GM21360 (cell line): ENCODE measurements at regions not wholly inside any gene's neighbourhood (a gene's known extent, or its start where the extent isn't known, plus 50 kb on each side); places are given as distances from the start of the nearest gene placed in this dataset.
A peak's percentile ranks its signal among the peaks of the same experiment; 100 is the strongest.
"Not testable (repeated sequence)": the region's sequence is repeated elsewhere in the genome, so short reads cannot be mapped to it uniquely, and the experiment has no call there.

Experiments
- ATAC-seq: cut with Tn5 transposase; IDR thresholded peaks from one replicate; pipeline ENCODE4 v1.9.1; 2021; ENCODE audit warnings: mild to moderate bottlenecking, moderate library complexity; ENCODE audit not compliant: unreplicated experiment

- not testable (repeated sequence) for ATAC-seq
Observed at GRCh38 chr4:3380336-3380735, 61.4 kb upstream of the HGFAC start.

DNA sequence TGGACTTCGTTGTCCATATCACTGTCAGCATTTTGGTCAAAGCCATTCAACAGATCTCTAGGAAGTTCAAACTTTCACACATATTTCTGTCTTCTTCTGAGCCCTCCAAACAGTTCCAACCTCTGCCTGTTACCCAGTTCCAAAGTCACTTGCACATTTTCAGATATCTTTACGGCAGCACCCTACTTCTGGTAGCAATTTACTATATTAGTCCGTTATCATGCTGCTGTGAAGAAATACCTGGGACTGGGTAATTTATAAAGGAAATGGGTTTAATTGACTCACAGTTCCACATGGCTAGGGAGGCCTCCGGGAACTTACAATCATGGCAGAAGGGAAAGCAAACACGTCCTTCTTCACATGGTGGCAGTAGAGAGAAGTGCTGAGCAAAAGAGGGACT, 60.6 kb upstream of the HGFAC start:
- not testable (repeated sequence) for ATAC-seq

GRCh38 chr4:3382251-3382650, 59.5 kb upstream of the HGFAC start:
- no peak for ATAC-seq

DNA sequence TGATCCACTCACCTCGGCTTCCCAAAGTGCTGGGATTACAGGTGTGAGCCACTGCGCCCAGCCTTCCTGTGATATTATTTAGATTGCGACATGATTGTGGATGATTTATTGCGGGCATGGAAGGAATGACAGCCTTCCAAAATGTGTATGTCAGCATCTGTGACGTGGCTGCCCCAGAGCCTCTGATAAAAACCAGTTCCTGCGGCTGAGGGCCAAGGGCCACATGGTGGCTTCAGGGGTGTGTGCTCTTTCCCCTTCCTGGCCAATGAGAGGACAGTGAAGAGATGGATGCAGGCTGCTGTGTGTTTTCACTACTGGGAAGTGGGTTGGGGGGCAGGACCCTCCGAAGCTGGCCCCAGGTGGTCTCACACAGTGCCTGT, 57.4 kb upstream of the HGFAC start:
- no peak for ATAC-seq

DNA sequence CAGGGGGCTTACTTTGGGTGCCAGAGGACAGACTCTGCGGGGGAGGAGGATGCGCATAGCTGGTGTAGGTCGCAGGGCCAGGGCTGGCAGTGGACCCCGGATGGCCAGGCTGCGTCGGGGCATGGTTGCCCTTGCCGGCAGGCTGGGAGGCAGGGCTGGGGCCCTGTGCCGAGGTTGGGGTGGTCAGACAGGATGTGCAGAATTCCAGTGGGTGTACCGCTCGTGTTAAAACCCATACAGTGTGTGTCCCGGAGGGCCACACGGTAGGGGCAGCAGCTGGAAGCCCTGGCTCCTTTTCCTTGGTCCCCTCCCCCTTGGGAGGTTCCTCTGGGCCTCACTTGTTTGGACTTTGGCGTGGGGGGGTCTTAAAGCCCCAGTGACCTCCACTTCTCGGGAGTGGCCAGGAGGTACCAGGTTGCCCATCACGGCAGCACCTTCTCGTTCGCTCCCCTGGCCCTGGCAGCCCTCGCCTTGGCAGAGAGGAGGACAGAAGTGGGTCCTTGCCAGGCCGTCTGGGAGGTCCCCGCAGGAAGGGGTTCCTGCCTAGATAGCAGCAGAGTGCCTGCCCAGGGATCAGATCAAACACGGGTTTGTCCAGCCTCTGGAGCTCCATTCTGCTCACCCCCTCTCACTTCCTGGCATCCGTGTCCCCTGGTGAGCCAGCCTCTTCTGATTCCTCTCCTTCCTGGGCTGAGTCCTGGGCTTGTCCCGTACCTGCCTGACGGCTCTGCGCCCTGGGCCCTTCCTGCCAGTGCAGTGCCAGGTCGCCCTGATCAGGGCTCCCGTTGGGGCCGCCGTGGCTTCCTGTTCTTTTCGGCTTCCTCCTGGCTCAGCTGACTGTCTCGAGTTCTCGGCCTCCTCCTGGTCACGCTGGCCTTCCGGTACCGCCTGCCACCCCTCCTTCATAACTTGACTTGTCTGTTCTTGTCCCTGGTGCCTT, 56.7 kb upstream of the HGFAC start:
- ATAC-seq, result no peak

GRCh38 chr4:3385711-3386420, 55.9 kb upstream of the HGFAC start:
- ATAC-seq, result no peak

DNA sequence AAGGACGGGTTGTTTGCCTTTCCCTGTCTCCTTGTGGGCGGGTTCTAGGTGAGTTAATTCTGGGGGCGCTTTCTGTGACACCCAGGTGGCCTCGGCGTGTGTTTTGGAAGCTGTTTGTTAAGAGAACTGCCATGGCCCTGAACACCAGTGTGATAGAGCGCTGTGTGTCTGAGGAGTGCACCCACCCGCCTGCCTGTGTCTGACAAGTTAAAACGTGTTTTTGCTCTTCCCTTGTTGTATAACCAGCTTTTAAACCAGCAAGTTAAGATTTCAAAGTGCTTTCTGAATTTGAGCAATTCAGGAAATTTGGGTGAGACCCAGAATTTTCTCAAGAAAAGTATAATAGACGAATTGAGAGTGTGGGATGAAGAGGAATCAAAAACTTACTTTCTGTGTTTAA, 55.2 kb upstream of the HGFAC start:
- ATAC-seq, result no peak

GRCh38 chr4:3387154-3387942, 54.4 kb upstream of the HGFAC start:
- ATAC-seq, result no peak

DNA sequence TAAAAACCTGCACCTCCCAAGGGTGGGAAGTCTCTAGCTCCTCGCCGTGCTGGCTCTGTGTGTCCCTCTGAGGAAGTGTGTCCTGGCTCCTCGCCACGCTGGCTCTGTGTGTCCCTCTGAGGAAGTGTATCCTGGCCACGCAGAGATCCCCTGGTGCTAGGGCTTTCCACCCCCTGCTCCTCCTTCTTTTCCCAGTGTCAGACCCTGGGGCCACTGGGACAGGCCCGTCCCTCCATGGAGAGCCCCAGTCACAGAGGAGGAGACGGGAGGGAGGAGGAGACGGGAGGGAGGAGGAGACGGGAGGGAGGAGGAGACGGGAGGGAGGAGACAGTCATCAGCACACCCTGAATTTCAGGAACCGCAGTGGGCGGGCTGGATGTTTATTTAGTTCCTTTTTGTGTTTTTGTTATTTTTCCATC, 53.8 kb upstream of the HGFAC start:
- no peak for ATAC-seq

- peak; percentile 56 for ATAC-seq
Observed at GRCh38 chr4:3388471-3389232, 53.1 kb upstream of the HGFAC start.

GRCh38 chr4:3389233-3390215, 52.2 kb upstream of the HGFAC start:
- ATAC-seq, result no peak

GRCh38 chr4:3390288-3390811, 51.4 kb upstream of the HGFAC start:
- ATAC-seq, result no peak

GRCh38 chr4:3391422-3391821, 50.3 kb upstream of the HGFAC start:
- ATAC-seq, result no peak
